ENCODE measurements at regions not wholly inside any gene's neighbourhood (a gene's known extent, or its start where the extent isn't known, plus 50 kb on each side); places are given as distances from the start of the nearest gene placed in this dataset.
"Not testable (repeated sequence)": the region's sequence is repeated elsewhere in the genome, so short reads cannot be mapped to it uniquely, and the experiment has no call there.

DNA sequence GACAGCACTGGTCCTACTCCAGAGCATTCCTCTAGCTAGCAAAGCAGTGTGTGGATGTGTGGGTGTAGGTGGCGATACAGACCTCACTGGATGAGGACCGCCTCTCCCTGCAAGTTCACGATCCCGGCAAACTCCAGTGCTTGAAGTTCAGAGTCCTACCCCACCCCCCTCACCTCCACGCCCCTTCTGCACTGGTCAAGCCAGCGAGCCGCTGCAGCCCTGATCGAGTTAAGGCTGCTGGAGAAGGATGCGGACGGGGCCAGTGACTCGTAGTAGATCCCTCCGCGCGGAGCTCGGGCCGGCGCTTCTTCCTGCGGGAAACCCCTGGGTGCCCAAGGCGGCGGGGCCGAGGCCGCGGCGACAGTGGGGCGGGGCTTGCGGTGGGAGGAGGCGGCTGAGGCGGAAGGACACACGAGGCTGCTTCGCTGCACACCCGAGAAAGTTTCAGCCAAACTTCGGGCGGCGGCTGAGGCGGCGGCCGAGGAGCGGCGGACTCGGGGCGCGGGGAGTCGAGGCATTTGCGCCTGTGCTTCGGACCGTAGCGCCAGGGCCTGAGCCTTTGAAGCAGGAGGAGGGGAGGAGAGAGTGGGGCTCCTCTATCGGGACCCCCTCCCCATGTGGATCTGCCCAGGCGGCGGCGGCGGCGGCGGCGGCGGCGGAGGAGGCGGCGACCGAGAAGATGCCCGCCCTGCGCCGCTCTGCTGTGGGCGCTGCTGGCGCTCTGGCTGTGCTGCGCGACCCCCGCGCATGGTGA is 84.5 kb upstream of the NBPF19 start:
- H3K36me3 ChIP-seq (ENCODE audit: control insufficient read depth, insufficient read depth, low read length); H4K20me1 ChIP-seq (replicated peaks; ENCODE audit: control insufficient read depth, insufficient read depth, low read length); H3K79me2 ChIP-seq (ENCODE audit: control insufficient read depth, insufficient read depth, low read length); H3K9me1 ChIP-seq (ENCODE audit: control insufficient read depth, insufficient read depth, low read length); H3K9ac ChIP-seq (ENCODE audit: insufficient read depth in 1 of 2, low read depth in 2 of 2, low read length in 2 of 2); BruUV-seq (replicated peaks); intact Hi-C loops (cut with micrococcal nuclease); H3K4me1 ChIP-seq (replicated peaks in 1 of 2; ENCODE audit: control insufficient read depth in 2 of 2, insufficient read depth in 2 of 2, low read length in 2 of 2); CTCF ChIA-PET (ENCODE audit: low intra/inter-chr PET ratio); POLR2A ChIA-PET; in situ Hi-C loops (cut with MboI); FAIRE-seq; H3K27me3 ChIP-seq (ENCODE audit: control insufficient read depth in 2 of 2, insufficient read depth in 2 of 2, low read length in 2 of 2); H3K27ac ChIP-seq (ENCODE audit: extremely low read depth, low read depth, low read length); H3K9me3 ChIP-seq (replicated peaks; ENCODE audit: control insufficient read depth, insufficient read depth, low read depth, low read length); TF ChIP-seq ATF1 (CRISPR knock-in tag; IDR thresholded peaks at IDR 0.05): not testable (repeated sequence)
- 0% methylated on average over 6 of the region's 69 CpGs for WGBS (ENCODE audit: insufficient coverage, low coverage, missing lambda C conversion rate)
- ATAC-seq, result peak; percentile 85
- peak overlapping the region; percentile 72; the same call in 1 of the 2 replicates for H2AFZ ChIP-seq (ENCODE audit: low read depth, low read length)
- H3K4me3 ChIP-seq, result peak overlapping the region; percentile 25
- peak in 1 of 4 experiments; percentile 73 for DNase-seq (ENCODE audit: extremely low read depth in 1 of 4, low spot score in 3 of 4)
- peak overlapping the region; percentile 37; the same call in 1 of the 2 replicates for H3K4me2 ChIP-seq (ENCODE audit: insufficient read depth, low read length)
- peak; percentile 65 for TF ChIP-seq ATF1 (tag; IDR thresholded peaks at IDR 0.05)
- TF ChIP-seq EGR1 (conservative IDR thresholded peaks at IDR 0.05), result peak; percentile 42
- peak; percentile 79; the same call in 1 of the 2 replicates for TF ChIP-seq KDM2B (CRISPR knock-in tag; IDR thresholded peaks at IDR 0.05)
- 0 out of 2 replicates have a peak, but pooled peaks have one; percentile 27 for TF ChIP-seq ZNF24 (IDR thresholded peaks at IDR 0.05)
- TF ChIP-seq MTA3 (IDR thresholded peaks at IDR 0.05; ENCODE audit: borderline replicate concordance), result peak; percentile 50; the same call in 1 of the 2 replicates
- peak; percentile 46; the same call in 1 of the 2 replicates for TF ChIP-seq SMAD4 (CRISPR knock-in tag; conservative IDR thresholded peaks at IDR 0.05)
- peak; percentile 56 for TF ChIP-seq CHD2 (IDR thresholded peaks at IDR 0.05; ENCODE audit: low read depth, low read length)
- peak; percentile 37 to 53; a peak in 2 of 4 replicates for TF ChIP-seq MAZ (CRISPR knock-in tag; conservative IDR thresholded peaks at IDR 0.05 in 1 of 2, IDR thresholded peaks at IDR 0.05 in 1 of 2)
- TF ChIP-seq, protein P1, sequence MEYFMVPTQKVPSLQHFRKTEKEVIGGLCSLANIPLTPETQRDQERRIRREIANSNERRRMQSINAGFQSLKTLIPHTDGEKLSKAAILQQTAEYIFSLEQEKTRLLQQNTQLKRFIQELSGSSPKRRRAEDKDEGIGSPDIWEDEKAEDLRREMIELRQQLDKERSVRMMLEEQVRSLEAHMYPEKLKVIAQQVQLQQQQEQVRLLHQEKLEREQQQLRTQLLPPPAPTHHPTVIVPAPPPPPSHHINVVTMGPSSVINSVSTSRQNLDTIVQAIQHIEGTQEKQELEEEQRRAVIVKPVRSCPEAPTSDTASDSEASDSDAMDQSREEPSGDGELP (CRISPR knock-in tag; IDR thresholded peaks at IDR 0.05; ENCODE audit: borderline replicate concordance), result peak; percentile 33; the same call in 1 of the 2 replicates
- TF ChIP-seq NRF1 (conservative IDR thresholded peaks at IDR 0.05 in 1 of 2, IDR thresholded peaks at IDR 0.05 in 1 of 2), result peak in 1 of 2 experiments; percentile 22; a peak in 1 of 4 replicates
- peak; percentile 84 for TF ChIP-seq CTBP1 (IDR thresholded peaks at IDR 0.05; ENCODE audit: borderline replicate concordance)
- TF ChIP-seq, protein P2, sequence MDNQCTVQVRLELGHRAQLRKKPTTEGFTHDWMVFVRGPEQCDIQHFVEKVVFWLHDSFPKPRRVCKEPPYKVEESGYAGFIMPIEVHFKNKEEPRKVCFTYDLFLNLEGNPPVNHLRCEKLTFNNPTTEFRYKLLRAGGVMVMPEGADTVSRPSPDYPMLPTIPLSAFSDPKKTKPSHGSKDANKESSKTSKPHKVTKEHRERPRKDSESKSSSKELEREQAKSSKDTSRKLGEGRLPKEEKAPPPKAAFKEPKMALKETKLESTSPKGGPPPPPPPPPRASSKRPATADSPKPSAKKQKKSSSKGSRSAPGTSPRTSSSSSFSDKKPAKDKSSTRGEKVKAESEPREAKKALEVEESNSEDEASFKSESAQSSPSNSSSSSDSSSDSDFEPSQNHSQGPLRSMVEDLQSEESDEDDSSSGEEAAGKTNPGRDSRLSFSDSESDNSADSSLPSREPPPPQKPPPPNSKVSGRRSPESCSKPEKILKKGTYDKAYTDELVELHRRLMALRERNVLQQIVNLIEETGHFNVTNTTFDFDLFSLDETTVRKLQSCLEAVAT (IDR thresholded peaks at IDR 0.05), result 0 out of 4 replicates have a peak, but pooled peaks of 1 of the 2 experiments have one; percentile 46
- peak; percentile 65 for TF ChIP-seq CXXC5 (CRISPR knock-in tag; IDR thresholded peaks at IDR 0.05)
- TF ChIP-seq RBFOX2 (IDR thresholded peaks at IDR 0.05; ENCODE audit: low read depth, low read length), result peak; percentile 59
- TF ChIP-seq PCBP1 (IDR thresholded peaks at IDR 0.05; ENCODE audit: low read depth, low read length, poor library complexity, severe bottlenecking), result peak; percentile 63
- TF ChIP-seq, protein P3, sequence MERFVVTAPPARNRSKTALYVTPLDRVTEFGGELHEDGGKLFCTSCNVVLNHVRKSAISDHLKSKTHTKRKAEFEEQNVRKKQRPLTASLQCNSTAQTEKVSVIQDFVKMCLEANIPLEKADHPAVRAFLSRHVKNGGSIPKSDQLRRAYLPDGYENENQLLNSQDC (CRISPR knock-in tag; IDR thresholded peaks at IDR 0.05), result peak; percentile 33; the same call in 1 of the 2 replicates
- TF ChIP-seq, protein P4, sequence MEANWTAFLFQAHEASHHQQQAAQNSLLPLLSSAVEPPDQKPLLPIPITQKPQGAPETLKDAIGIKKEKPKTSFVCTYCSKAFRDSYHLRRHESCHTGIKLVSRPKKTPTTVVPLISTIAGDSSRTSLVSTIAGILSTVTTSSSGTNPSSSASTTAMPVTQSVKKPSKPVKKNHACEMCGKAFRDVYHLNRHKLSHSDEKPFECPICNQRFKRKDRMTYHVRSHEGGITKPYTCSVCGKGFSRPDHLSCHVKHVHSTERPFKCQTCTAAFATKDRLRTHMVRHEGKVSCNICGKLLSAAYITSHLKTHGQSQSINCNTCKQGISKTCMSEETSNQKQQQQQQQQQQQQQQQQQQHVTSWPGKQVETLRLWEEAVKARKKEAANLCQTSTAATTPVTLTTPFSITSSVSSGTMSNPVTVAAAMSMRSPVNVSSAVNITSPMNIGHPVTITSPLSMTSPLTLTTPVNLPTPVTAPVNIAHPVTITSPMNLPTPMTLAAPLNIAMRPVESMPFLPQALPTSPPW (CRISPR knock-in tag; IDR thresholded peaks at IDR 0.05), result 0 out of 2 replicates have a peak, but pooled peaks have one; percentile 22

Measured in K562 (cell line).